GM18867 (cell line): ENCODE measurements at regions not wholly inside any gene's neighbourhood (a gene's known extent, or its start where the extent isn't known, plus 50 kb on each side); places are given as distances from the start of the nearest gene placed in this dataset.

ENCODE experiments used
- ATAC-seq: cut with Tn5 transposase; IDR thresholded peaks from one replicate; pipeline ENCODE4 v1.9.1; 2021; ENCODE audit warnings: mild to moderate bottlenecking, moderate library complexity; ENCODE audit not compliant: unreplicated experiment

- ATAC-seq, result no peak
These were observed 303.3 kb downstream of the IPMK start for GRCh38 chr10:57964351-57964750.

GRCh38 chr10:57963546-57963945, 304.1 kb downstream of the IPMK start:
- ATAC-seq, result no peak

GRCh38 chr10:57962839-57963238, 304.9 kb downstream of the IPMK start:
- ATAC-seq, result no peak

GRCh38 chr10:57961487-57961886, 306.2 kb downstream of the IPMK start:
- ATAC-seq, result no peak

GRCh38 chr10:57960406-57960805, 307.3 kb downstream of the IPMK start:
- ATAC-seq, result no peak

GRCh38 chr10:57959318-57960006, 308.2 kb downstream of the IPMK start:
- ATAC-seq, result no peak

- ATAC-seq, result no peak
These were observed 312.6 kb downstream of the IPMK start for GRCh38 chr10:57955076-57955475.

GRCh38 chr10:57952741-57953140, 315.0 kb downstream of the IPMK start:
- no peak for ATAC-seq

GRCh38 chr10:57950442-57950974, 317.2 kb downstream of the IPMK start:
- no peak for ATAC-seq

- ATAC-seq, result no peak
These were observed 318.9 kb downstream of the IPMK start for GRCh38 chr10:57948796-57949195.

- no peak for ATAC-seq
These were observed 320.9 kb downstream of the IPMK start for GRCh38 chr10:57946833-57947232.

- ATAC-seq, result no peak
These were observed 324.0 kb downstream of the IPMK start for GRCh38 chr10:57943701-57944100.

- ATAC-seq, result no peak
These were observed 342.6 kb downstream of the IPMK start for GRCh38 chr10:57925045-57925444.

- ATAC-seq, result peak; percentile 50
These were observed 346.6 kb downstream of the IPMK start for GRCh38 chr10:57921140-57921539.

- no peak for ATAC-seq
These were observed 347.8 kb downstream of the IPMK start for GRCh38 chr10:57919864-57920263.

- no peak for ATAC-seq
These were observed 350.7 kb downstream of the IPMK start for GRCh38 chr10:57917019-57917418.

- ATAC-seq, result no peak
These were observed 361.8 kb downstream of the IPMK start for GRCh38 chr10:57905861-57906260.

- ATAC-seq, result no peak
These were observed 362.7 kb downstream of the IPMK start for GRCh38 chr10:57905010-57905409.

- no peak for ATAC-seq
These were observed 369.5 kb downstream of the IPMK start for GRCh38 chr10:57898231-57898630.

- ATAC-seq, result no peak
These were observed 370.1 kb downstream of the IPMK start for GRCh38 chr10:57897611-57898010.

- no peak for ATAC-seq
These were observed 373.3 kb downstream of the IPMK start for GRCh38 chr10:57894361-57894760.

GRCh38 chr10:57891201-57892006, 376.3 kb downstream of the IPMK start:
- ATAC-seq, result peak; percentile 73
